Ureter (tissue), 1 donor: ENCODE measurements at regions not wholly inside any gene's neighbourhood (a gene's known extent, or its start where the extent isn't known, plus 50 kb on each side); places are given as distances from the start of the nearest gene placed in this dataset.

Source experiments
- DNase-seq: peaks from one replicate; pipeline ENCODE4 v3.0.0-alpha.2; 2020; ENCODE audit warnings: low spot score
- donor health status: DM: yes; HTN: yes; CAD: no.

DNA sequence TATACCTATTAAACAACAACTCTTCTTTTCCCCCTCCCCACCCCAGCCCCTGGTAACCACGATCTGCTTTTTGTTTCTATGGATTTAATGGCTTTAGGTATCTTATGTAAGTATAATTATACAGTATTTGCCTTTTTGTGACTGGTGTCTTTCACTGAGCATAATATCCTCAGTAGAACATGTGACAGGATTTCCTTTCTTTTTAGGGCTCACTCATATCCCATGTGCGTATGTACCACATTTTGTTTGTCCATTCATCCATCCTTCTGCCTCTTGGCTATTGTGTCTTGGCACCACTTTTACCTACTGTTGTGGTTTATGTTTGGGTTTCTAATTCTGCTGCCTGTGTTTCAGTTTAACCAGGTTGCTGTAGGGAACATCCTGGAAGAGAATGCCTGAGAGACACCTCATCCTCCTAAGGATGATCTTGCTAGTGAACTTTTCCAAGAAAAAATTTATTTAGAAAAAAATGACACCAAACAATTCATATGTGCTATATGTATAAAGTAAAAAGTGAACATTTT is 77.6 kb upstream of the SESN3 start:
- DNase-seq, result no peak

DNA sequence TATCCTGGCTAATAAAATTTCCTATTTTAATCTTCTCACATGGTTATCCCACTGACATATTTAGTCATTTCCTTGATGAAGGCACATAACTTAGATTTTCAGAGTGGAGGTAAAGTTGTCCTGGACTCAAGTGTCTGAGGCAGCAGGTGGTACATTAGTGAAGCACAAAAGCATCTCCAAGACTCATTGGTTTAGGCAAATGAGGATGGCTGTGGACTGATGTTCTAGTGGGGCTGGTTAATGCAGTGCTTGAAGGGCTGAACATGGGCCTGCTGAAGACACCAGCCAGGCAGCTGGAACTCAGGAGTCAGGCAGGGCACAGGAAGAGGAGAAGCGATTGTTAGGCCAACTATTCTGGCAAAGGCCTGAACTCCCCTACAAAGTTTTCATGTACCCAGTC is 76.3 kb upstream of the SESN3 start:
- DNase-seq, result no peak

DNA sequence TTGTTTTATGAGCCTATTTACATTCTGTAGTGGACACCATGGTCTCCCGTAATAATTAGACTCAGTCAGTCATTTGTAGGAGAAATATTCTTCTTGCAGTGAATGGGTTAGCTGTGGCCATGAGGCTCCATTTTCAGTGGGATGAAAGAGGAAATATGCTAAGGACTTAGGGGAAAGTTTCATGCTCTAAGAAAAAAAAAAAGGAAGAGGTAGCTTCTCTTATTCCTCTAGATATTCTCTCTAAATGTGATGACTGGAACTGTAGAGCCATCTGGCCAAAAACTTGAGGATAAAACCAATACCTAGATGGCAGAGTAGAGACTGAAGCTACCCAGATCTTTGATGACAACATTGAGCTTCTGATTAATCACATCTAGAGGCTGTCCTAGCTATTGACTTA is 75.8 kb upstream of the SESN3 start:
- DNase-seq, result no peak

DNA sequence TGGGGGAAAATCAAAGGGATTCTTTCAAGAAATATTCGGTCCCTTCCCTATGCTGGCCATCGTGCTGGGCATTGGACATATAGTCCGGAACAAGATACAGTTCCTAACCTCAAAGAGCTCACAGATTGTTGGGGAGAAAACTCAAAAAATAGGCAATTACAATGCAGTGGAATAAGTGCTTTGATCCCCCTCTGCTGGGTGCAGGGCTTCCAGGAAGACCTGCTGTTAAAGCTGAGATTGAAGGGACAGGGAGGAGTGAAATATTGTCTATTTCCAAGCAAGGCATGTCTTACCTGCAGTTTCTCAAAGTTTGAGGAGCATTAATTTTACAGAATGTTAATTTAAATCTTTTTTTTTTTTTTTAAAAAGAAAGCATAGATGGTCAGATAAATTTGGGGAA is 75.1 kb upstream of the SESN3 start:
- no peak for DNase-seq

DNA sequence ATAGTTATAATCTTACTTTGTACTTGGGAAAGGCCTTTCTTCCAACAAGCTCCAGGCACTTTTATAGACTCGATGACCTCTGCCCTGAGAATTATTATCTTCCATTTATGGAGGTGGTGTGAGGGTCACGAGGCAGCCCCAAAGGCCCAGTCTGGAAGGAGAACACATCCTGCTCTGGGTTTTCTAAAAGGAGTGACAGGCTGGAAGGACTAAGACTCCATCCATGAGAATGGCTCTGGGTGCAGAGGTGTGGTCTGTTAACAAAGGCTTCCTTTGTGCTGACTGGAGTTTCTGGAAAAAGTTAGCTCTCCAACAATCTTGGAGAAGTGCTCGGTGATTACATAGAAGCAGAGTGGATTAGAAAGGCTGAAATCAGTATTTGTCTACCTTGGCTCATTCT is 74.7 kb upstream of the SESN3 start:
- DNase-seq, result no peak

DNA sequence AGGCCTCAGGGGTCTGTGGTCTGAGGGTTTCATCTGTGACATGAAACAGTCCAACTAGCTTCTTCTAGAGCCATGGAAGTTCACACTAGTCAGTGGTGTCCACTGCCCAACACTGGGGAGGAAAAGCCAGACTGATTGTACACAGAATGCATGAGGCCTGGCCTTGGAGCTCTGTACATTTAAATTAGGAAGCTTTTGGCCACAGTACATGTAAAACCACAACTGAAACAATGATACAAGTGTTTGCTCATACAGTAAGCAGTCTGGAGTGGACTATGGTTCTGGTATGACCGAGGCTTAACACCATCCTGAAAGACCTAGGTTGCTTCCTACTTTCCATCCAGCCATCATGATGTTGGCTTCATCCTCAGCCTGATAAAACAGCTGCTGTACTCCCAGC is 73.8 kb upstream of the SESN3 start:
- no peak for DNase-seq

DNA sequence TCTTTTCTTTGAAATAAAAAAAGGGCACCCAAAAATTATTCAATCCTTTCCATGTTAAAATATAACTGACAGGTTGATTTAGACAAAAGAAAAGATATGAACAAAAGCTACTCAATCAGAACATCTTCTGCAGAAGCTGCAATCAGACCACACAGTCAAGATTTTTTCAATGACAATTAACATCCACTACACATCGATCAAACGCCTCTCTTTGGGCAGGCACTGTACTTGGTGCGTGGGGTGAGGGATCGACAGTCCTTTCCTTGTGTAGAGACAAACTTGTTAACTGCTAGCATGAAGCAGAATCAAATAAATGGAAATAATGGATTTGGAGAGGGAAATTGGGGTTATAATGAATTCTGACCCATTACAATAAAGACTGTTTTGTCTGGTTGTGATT is 71.2 kb upstream of the SESN3 start:
- DNase-seq, result no peak

DNA sequence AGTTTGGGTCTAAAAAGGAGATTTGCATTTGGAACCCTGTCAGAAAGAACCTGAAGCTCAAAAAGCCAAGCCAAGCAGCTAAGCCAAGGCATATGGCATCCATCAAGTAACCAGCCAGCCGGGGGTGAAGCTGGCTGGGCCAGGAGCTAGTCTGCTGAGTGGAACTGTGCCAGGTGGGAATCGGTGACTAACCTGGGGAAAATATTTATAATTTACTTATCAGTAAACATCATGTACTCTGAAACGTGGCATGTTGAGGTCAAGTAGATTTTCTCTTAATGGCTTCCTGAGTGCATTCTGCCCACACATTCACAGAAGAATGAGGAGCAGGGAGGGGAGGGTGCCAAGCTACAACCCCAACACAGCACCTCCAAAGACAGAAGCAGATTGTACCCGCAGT is 70.5 kb upstream of the SESN3 start:
- DNase-seq, result peak; percentile 61

DNA sequence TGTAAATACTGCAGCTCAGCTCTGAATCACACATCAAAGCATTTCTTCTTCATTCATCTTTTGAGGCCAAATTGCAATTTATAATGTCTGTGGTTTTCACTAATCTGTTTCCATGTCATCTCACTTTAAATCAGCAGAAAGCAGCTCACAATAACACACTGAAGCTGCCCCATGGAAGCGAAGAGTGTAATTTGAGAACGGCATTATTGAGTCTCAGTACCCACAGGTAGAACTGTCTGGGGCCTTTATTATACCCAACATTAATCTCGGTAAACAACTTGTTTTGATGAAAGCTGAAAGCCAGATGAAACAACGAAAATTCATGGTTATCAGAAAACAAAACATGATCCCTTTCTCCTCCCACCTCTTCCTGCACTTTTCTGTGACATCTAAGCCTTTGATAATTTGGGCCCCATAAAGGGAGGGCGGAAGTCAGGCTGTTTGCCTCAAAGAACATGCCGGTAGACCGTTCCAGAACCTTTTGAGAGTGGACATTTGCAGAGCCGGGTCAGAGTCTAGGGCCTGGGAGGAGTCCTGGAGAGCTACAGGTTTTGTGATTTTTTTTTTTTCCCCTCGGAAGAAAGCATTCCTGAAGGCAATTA is 68.2 kb upstream of the SESN3 start:
- DNase-seq, result no peak

DNA sequence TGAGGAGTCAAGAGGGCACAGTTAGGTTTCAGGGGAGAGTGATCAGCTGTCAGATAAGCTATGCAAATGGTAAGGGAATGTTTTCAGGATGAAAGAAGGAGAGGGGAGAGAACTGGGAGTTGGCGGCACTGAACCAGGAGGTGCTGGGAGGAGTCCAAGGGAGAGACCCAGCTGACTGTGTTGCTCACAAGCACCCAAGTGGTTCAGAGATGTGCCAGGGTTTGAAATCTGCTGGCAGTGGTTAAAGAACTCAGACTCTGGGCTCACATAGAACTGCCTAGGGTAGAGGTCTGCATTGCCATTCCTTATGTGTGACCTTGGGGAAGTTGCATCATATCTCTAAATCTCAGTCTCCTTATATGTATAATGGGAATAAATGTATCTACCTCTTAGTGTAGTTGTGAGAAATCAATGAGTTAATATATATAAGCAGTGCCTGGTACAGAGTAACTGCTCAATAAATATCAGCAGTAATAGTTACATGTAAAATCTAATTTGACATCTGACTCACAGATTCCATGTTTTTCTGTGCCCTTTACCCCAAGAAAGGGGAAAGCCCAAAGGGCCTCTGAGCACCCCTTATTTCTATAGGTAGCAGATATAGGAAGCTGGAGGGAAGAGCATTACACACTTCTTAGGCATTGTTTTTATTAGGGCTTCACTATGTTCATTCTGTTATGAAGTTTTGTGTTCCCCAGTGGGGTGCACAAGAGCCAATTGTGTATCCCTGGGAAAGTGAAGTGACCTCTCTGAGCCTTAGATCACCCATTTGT is 66.9 kb upstream of the SESN3 start:
- DNase-seq, result no peak

DNA sequence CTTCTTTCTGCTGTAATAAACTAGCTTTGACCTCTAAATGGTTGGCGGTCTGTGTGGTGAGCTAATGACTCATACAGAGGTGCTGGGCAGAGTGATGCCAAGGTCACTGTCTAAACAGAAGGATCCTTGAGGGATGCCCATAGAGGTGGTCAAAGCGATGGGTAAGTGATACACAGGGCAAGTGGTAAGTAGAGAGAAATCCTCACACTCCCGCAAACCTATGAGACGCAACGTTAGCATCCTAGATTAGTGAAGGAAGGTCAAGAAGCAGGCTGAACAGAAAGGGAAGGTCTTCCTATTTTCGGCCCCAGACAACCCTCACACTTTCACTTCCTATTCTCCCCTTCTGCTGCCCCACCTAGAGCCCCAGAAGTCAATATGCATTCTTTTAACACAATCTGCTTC is 65.6 kb upstream of the SESN3 start:
- no peak for DNase-seq

DNA sequence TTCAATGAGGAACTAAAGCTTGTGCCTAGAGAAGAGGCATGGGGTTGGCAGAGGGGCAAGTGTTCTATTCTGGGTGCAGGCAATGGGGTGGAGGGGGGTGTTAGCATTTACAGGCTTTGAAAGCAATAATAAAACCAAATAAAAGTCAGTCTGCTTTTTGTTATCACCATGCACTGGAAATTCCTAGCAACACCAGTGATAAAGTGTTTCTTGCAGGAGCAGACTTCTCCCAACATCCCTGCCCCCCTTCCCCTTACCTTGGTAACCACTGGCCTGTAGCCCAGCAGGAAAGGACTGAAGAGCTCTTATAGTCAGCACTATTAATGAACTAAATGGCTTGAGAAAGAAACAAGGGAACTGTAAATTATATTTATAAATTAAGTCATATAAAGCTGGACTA is 65.2 kb upstream of the SESN3 start:
- no peak for DNase-seq

DNA sequence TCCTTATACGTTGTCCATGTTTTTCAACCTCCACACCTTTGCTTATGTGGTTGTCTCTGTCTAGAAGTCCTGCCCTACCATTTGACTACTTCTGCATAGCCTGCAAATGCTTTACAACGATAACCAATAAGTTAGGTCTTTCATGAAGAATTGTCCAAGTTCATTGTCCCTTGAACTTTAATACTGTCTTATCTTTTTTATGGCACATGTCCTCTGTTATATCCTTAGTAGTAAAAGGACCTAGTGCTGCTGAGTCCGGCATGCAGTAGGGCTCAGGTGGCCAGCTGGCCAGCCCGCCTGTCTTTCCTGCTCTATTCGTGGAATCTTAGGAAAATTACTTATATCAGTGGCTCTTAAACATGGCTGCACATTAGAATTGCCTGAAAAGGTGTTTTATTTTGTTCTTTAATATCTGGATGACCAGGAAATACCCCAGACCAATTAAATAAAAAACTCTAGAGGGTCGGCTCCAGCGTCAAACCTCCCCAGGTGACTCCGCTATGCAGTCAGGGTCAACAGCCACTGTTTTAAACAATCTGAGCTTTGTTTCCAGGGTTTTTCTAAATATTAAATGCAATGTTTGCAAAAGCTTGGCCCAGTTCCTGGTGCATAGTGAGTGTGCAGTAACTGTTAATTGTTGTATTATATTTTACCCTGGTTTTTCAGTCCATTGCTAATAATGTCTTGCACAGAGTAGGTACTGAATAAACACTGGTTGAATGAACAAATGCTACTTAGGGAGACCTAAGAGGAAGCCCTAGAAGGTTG is 64.6 kb upstream of the SESN3 start:
- DNase-seq, result no peak

DNA sequence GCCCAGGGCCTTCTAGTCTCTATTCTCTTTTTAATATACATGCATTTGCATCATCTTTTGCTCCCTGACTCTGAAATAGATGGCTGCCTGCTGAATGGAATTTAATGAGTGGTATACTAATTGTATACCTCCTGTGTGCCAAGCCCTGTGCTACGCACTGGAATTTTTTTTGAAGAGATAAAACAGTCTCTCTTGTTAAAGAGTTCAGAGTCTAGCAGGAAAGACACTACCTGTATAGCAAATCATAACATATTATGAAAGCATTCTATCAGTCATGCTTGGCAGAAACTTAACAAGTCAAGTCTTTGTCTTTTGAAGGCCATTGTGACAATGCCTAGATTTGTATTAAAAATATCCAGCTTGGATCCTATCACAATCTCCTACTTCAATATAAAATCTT is 63.7 kb upstream of the SESN3 start:
- DNase-seq, result no peak

DNA sequence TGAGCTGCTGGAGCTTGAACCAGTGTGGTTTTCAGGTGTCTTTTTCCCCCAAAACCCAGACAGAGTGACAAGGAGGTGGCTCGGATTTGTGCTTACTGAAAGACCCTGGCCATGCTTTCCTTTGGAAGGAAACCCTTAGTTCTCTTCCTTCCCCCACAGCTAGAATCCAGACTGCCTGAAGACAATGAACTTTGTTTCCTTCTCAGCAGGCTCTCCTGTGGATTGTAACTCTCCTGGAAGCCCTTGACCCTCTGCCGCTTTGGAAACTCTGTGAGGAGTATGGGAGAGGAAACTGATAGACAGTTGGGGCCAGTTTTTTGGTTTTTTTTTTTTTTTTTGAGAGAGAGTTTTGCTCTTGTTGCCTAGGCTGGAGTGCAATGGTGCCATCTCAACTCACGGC is 62.1 kb upstream of the SESN3 start:
- no peak for DNase-seq

DNA sequence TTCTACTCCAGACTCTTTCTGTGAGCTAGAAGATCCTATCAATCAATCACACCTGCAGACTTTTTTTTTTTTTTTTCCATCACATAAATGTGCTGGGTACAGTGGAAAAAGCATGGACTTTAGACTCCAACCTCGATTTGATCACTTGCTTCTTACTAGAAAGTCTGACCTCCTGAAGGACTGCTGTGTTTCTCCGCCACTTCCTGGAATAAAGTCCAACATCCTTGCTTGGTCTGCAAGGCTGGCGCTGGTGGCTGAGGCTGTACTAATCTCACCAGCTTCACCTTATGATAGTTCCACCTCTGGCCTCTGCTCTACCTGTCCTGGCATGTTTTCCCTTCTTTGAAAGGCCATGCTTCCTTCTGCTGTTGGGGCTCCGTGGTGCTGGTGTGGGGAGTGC is 60.9 kb upstream of the SESN3 start:
- DNase-seq, result peak; percentile 45

DNA sequence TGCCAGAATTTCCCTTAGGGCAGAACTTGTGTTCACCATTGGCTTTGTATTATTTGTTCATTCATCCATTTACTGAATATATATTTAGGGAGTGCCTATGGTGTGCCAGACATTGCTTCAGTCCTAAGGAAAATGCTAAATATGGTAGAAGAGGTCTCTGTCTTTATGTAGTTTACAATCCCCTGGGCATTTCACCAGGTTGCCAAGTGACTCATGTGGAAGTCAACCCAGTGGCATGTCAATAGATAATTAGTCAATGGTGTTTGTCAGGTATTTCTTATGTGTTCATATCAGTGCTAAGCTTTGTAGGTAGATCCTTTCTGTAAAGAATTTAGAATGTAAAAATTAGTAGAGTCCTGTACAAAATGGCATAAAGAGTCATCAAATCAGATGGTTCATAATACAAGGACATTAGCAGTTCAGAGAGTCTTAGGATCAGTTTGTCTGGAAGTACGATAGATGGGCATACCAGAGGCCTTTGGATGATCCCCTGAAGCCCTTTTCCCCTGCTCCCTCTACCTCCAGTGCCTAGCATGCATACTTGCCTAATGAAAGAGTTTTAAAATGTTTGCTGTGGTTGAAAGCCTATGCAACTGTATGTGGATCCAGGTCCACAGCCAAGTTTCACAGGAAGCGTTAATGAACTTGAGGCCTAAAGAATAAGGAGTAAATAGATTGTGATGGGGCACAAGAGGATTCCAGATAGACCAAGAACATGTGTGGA is 58.5 kb upstream of the SESN3 start:
- no peak for DNase-seq

DNA sequence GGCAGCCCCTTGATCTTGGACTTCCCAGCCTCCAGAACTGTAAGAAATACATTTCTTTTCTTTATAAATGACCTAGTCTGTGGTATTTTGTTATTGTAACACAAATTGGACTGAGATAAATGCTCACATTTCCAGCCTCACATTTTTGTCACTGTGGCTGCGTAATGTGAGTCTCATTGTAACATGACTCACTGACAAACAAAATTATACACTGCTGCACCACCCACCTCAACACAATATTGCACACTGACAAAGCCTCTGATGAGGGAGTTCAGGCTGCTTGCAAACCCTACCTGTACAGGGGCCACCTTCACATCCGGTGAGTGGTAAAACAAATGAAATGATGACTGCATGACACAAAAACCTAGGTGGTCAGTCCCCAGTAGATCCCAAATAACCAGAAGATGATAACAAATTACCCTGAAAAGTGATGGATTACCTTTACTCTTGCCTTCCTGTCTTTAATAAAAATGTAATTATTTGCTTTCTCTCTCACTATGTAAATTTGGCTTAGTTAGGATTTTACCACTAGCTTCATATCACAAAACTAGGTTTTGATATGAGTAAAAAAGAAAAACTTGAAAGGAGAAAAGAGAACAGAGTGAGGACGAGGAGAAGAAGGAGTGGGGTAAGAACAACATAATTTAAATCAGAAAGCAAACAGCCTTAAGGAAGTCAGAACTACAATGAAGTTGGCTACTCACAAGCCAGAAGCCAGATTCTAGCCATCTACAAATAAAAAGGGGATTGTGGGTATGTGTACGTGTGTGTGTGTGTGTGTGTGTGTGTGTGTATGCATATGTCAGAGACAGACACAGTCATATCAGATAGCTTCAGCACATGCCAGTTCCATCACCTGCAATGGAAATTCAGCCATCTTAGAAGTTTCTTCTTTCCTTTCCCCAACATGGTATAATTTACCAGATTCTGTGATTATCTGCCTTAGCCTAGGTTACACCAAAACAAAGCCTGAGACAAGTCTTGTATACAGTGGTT is 53.4 kb upstream of the SESN3 start:
- no peak for DNase-seq

DNA sequence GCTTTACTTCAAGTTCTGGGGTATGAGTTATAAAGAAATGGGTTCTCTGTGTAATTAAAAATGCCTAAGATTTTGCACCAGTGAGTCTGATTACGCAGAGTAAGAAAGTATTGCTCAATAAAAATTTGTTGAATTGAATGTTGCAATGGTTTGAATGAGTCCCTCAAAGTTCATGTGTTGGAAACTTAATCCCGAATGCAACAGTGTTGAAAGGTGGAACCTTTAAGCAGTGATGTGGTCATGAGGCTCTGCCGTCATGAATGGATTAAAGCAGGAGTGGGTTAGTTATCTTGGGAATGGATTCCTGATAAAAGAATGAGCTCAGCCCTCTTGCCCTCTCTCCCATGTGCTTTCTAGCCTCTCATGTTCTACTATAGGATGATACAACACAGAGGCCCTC is 52.6 kb upstream of the SESN3 start:
- DNase-seq, result no peak

DNA sequence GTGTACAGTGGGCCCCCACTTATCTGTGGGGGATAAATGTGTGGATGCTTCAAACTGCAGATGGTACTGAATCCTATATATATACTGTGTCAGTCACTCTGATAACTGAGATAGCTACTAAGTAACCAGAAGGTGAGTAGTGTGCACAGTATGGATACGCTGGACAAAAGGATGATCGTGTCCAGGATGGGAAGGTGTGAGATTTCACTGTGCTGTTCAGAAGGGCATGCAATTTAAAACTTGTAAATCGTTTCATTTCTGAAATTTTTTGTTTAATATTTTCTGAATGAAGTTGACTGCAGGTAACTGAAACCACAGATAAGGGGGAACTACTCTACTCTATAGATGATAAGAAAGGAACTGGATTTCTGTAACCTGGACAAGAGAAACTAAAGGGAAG is 52.1 kb upstream of the SESN3 start:
- no peak for DNase-seq

DNA sequence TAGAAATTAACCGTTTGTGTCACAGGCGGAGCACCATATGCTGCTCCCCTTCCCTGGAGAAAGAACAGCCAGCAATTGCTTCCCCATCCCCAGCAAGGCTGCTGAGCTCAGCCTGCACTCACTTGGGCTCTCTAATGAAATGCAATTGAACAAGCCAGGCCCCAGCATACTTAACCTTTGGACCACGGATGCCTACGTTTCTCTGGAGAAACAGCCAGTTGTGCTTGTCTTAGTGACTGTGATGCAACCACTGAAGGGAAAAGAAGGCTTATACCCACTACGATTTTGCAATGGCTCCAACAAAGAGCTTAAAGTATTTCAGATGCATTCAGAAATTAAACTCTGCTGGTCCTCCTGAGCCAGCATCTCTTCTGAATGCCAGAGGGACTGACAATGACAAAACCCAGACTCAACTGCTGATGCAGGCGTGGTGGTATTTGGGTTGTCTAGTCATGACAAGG is 51.3 kb upstream of the SESN3 start:
- no peak for DNase-seq
